ENCODE measurements at regions not wholly inside any gene's neighbourhood (a gene's known extent, or its start where the extent isn't known, plus 50 kb on each side); places are given as distances from the start of the nearest gene placed in this dataset.

GRCh38 chr4:180615746-180616145 is 1627.5 kb upstream of the TENM3 start:
- TF ChIP-seq EZH2 (IDR thresholded peaks at IDR 0.05) (no peak), CBX3 (IDR thresholded peaks at IDR 0.05; ENCODE audit: low read depth) (no peak), ZNF274 (IDR thresholded peaks at IDR 0.05; ENCODE audit: low read depth, low read length) (no peak), POLR2A (IDR thresholded peaks at IDR 0.05; ENCODE audit: borderline replicate concordance, extremely low read depth, insufficient read depth, insufficient read length) (no peak), CTCF (IDR thresholded peaks at IDR 0.05 in 2 of 3, conservative IDR thresholded peaks at IDR 0.05 in 1 of 3; ENCODE audit: borderline replicate concordance in 1 of 3, insufficient read depth in 1 of 3, low read depth in 2 of 3, low read length in 2 of 3) (peak in 2 of 3 experiments; percentile 23 to 34; a peak in 2 of 6 replicates), FOSL1 (IDR thresholded peaks at IDR 0.05; ENCODE audit: low read depth) (no peak), YY1 (IDR thresholded peaks at IDR 0.05; ENCODE audit: extremely low read depth, insufficient replicate concordance, low read depth, low read length) (no peak), JUND (IDR thresholded peaks at IDR 0.05) (no peak), POLR2AphosphoS5 (IDR thresholded peaks at IDR 0.05; ENCODE audit: low read depth, low read length) (no peak), ATF3 (IDR thresholded peaks at IDR 0.05) (no peak), ELF1 (IDR thresholded peaks at IDR 0.05; ENCODE audit: borderline replicate concordance, low read depth) (no peak), EGR1 (IDR thresholded peaks at IDR 0.05; ENCODE audit: low read depth) (no peak), SP1 (IDR thresholded peaks at IDR 0.05; ENCODE audit: low read depth) (no peak)

Measured in HCT116 (cell line).